ENCODE measurements at regions not wholly inside any gene's neighbourhood (a gene's known extent, or its start where the extent isn't known, plus 50 kb on each side); places are given as distances from the start of the nearest gene placed in this dataset.

DNA sequence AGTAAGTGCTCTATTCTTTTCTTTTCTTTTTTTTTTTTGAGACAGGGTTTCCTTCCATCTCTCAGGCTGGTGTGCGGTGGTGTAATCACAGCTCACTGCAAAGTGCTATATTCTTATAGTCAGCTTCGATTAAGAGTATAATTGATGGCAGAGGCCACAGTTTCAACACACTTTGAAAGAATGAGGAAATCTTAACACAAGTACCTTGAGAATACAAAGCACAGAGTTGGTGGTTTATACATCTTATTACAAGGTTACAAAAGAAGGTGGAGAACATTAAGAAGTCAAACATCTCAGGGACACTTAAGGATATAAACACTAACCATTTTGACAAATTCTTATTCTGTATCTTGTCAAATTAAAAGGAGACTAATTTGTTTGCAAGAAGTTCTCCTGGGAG lies 180.5 kb downstream of the SOD2 start:
- H3K27ac Mint-ChIP-seq (ENCODE audit: unreplicated experiment): no peak overlapping the region
- peaks cover 13% of the 10 kb centered on the region for H3K27me3 Mint-ChIP-seq (ENCODE audit: insufficient read depth, unreplicated experiment)
- no peaks in the 10 kb centered on the region for H3K9me3 Mint-ChIP-seq (ENCODE audit: unreplicated experiment)
- no TSS peak for BruUV-seq (replicated peaks)
- no peak overlapping the region for H3K4me3 Mint-ChIP-seq (ENCODE audit: unreplicated experiment)
- H3K4me1 Mint-ChIP-seq (ENCODE audit: low read depth, unreplicated experiment): no peaks in the 10 kb centered on the region
- Histone ChIP-seq H3K4me3 (ENCODE audit: low read depth, low read length) (no peak overlapping the region), H3K36me3 (ENCODE audit: control insufficient read depth, insufficient read depth, low read length) (no peaks in the 10 kb centered on the region), H3K9me3 (no peaks in the 10 kb centered on the region), H3K4me1 (no peaks in the 10 kb centered on the region), H3K27me3 (replicated peaks; ENCODE audit: control insufficient read depth, insufficient read depth, low read length) (no peaks in the 10 kb centered on the region)
- ChIA-PET CTCF (no interaction called here), POLR2A (no interaction called here)
- intact Hi-C loops (cut with micrococcal nuclease; ENCODE audit: unreplicated experiment): no loop called here
- TF ChIP-seq, protein P1, sequence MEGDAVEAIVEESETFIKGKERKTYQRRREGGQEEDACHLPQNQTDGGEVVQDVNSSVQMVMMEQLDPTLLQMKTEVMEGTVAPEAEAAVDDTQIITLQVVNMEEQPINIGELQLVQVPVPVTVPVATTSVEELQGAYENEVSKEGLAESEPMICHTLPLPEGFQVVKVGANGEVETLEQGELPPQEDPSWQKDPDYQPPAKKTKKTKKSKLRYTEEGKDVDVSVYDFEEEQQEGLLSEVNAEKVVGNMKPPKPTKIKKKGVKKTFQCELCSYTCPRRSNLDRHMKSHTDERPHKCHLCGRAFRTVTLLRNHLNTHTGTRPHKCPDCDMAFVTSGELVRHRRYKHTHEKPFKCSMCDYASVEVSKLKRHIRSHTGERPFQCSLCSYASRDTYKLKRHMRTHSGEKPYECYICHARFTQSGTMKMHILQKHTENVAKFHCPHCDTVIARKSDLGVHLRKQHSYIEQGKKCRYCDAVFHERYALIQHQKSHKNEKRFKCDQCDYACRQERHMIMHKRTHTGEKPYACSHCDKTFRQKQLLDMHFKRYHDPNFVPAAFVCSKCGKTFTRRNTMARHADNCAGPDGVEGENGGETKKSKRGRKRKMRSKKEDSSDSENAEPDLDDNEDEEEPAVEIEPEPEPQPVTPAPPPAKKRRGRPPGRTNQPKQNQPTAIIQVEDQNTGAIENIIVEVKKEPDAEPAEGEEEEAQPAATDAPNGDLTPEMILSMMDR (IDR thresholded peaks at IDR 0.05; ENCODE audit: insufficient read depth in 1 of 2, low read depth in 1 of 2, low read length in 1 of 2, severe bottlenecking in 1 of 2, unreplicated experiment in 1 of 2): no peak
- DNase-seq: no peak
- H3K36me3 Mint-ChIP-seq (ENCODE audit: insufficient read depth, unreplicated experiment): no peaks in the 10 kb centered on the region

DNA sequence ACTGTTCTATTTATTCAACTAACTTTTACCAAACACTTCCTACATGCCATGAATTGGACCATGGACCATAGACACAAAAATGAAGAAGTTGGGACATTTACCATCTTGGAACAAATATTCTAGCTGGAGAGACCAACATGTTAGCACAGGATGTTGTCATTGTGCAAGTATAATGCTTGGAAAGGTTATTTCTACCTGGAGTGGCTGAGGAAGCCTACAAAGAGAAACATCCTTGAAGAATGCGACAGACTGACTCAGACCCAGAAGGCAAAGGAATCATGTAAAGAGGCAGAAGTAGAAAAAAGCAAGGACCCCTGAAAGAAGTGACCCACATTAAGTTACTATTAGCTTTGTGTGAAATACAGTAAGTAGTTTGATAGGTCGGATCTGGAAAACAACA lies 180.9 kb downstream of the SOD2 start:
- no peaks in the 10 kb centered on the region for H3K4me1 ChIP-seq
- Mint-ChIP-seq H3K4me1 (ENCODE audit: low read depth, unreplicated experiment) (no peaks in the 10 kb centered on the region), H3K36me3 (ENCODE audit: insufficient read depth, unreplicated experiment) (no peaks in the 10 kb centered on the region), H3K27me3 (ENCODE audit: insufficient read depth, unreplicated experiment) (peaks cover 13% of the 10 kb centered on the region), H3K9me3 (ENCODE audit: unreplicated experiment) (no peaks in the 10 kb centered on the region), H3K27ac (ENCODE audit: unreplicated experiment) (no peak overlapping the region), H3K4me3 (ENCODE audit: unreplicated experiment) (no peak overlapping the region)
- TF ChIP-seq, protein P1 (IDR thresholded peaks at IDR 0.05; ENCODE audit: insufficient read depth in 1 of 2, low read depth in 1 of 2, low read length in 1 of 2, severe bottlenecking in 1 of 2, unreplicated experiment in 1 of 2): no peak
- no peak for DNase-seq
- CTCF ChIA-PET: no interaction called here
- POLR2A ChIA-PET: no interaction called here
- no peaks in the 10 kb centered on the region for H3K27me3 ChIP-seq (replicated peaks; ENCODE audit: control insufficient read depth, insufficient read depth, low read length)
- no peaks in the 10 kb centered on the region for H3K9me3 ChIP-seq
- no TSS peak for BruUV-seq (replicated peaks)
- no peak overlapping the region for H3K4me3 ChIP-seq (ENCODE audit: low read depth, low read length)
- intact Hi-C loops (cut with micrococcal nuclease; ENCODE audit: unreplicated experiment): no loop called here
- H3K36me3 ChIP-seq (ENCODE audit: control insufficient read depth, insufficient read depth, low read length): no peaks in the 10 kb centered on the region

DNA sequence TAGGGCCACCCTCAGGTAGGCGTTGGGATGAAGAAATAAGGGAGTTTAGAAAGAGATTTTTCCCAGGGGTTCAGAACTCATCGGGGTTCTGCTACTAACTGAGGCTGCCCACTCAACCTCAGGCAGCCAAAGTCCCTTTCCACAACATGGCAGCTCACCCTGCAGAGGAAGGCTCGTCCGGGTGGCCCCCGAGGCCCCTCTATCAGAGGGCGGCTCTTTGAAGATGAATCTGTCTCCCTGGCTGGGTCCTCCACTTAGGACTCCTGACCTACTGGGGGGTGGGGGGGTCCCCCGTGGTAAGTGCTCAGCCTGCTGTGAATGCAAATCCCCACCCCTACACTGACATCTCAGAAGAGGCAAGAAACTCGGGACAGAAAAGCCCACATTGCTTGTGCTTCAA lies 182.9 kb downstream of the SOD2 start:
- no peaks in the 10 kb centered on the region for H3K27me3 ChIP-seq (replicated peaks; ENCODE audit: control insufficient read depth, insufficient read depth, low read length)
- H3K27ac Mint-ChIP-seq (ENCODE audit: unreplicated experiment): no peak overlapping the region
- no peaks in the 10 kb centered on the region for H3K9me3 ChIP-seq
- intact Hi-C loops (cut with micrococcal nuclease; ENCODE audit: unreplicated experiment): no loop called here
- DNase-seq: no peak
- no peaks in the 10 kb centered on the region for H3K4me1 Mint-ChIP-seq (ENCODE audit: low read depth, unreplicated experiment)
- TF ChIP-seq, protein P1 (IDR thresholded peaks at IDR 0.05; ENCODE audit: insufficient read depth in 1 of 2, low read depth in 1 of 2, low read length in 1 of 2, severe bottlenecking in 1 of 2, unreplicated experiment in 1 of 2): no peak
- H3K27me3 Mint-ChIP-seq (ENCODE audit: insufficient read depth, unreplicated experiment): peaks cover 13% of the 10 kb centered on the region
- no peaks in the 10 kb centered on the region for H3K9me3 Mint-ChIP-seq (ENCODE audit: unreplicated experiment)
- CTCF ChIA-PET: no interaction called here
- H3K4me3 ChIP-seq (ENCODE audit: low read depth, low read length): no peak overlapping the region
- no peaks in the 10 kb centered on the region for H3K36me3 Mint-ChIP-seq (ENCODE audit: insufficient read depth, unreplicated experiment)
- no TSS peak for BruUV-seq (replicated peaks)
- no peaks in the 10 kb centered on the region for H3K4me1 ChIP-seq
- POLR2A ChIA-PET: no interaction called here
- no peaks in the 10 kb centered on the region for H3K36me3 ChIP-seq (ENCODE audit: control insufficient read depth, insufficient read depth, low read length)
- no peak overlapping the region for H3K4me3 Mint-ChIP-seq (ENCODE audit: unreplicated experiment)

All from Caco-2 (cell line).